HFF-Myc (cell line): ENCODE measurements at regions not wholly inside any gene's neighbourhood (a gene's known extent, or its start where the extent isn't known, plus 50 kb on each side); places are given as distances from the start of the nearest gene placed in this dataset.

ENCODE experiments used
- DNase-seq: peaks from one replicate; pipeline ENCODE4 v3.0.0-alpha.2; 2011; ENCODE audit warnings: low read depth; ENCODE audit errors: extremely low read depth
- H3K4me3 ChIP-seq: replicated peaks from 2 replicates; pipeline ENCODE4 v1.5.1; 2011; ENCODE audit warnings: low read depth, mild to moderate bottlenecking, control low read depth, low read length
- TF ChIP-seq, protein P1 (sequence below): IDR thresholded peaks from 2 replicates; pipeline ENCODE4 v1.5.1; 2012; ENCODE audit warnings: mild to moderate bottlenecking, low read depth, low read length, control low read depth; ENCODE audit errors: missing control alignments

DNA sequence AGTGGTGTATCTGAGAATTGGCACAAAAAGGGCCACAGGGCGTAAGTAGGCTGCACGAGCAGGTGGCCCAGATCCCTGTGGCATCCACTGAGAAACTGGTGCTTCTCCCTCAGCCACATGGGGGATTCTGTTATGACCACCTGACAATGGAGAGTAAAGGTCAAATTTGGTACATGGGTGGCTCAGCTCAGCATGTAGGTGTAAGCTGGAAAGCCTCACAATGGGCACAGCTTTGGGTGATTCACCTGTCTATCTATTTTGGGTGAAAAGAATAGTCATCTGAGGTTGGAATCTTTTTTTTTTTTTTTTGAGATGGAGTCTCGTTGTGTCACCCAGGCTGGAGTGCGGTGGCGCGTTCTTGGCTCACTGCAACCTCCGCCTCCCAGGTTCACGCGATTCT, 163.4 kb upstream of the TMEM260 start:
- TF ChIP-seq, protein P1, sequence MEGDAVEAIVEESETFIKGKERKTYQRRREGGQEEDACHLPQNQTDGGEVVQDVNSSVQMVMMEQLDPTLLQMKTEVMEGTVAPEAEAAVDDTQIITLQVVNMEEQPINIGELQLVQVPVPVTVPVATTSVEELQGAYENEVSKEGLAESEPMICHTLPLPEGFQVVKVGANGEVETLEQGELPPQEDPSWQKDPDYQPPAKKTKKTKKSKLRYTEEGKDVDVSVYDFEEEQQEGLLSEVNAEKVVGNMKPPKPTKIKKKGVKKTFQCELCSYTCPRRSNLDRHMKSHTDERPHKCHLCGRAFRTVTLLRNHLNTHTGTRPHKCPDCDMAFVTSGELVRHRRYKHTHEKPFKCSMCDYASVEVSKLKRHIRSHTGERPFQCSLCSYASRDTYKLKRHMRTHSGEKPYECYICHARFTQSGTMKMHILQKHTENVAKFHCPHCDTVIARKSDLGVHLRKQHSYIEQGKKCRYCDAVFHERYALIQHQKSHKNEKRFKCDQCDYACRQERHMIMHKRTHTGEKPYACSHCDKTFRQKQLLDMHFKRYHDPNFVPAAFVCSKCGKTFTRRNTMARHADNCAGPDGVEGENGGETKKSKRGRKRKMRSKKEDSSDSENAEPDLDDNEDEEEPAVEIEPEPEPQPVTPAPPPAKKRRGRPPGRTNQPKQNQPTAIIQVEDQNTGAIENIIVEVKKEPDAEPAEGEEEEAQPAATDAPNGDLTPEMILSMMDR: no peak
- no peak overlapping the region for H3K4me3 ChIP-seq
- no peak for DNase-seq

GRCh38 chr14:56417173-56417572, 162.4 kb upstream of the TMEM260 start:
- no peak for DNase-seq
- no peak overlapping the region for H3K4me3 ChIP-seq
- TF ChIP-seq, protein P1: no peak

- TF ChIP-seq, protein P1: no peak
- H3K4me3 ChIP-seq: no peak overlapping the region
- no peak for DNase-seq
Observed at GRCh38 chr14:56419750-56420149, 159.8 kb upstream of the TMEM260 start.

DNA sequence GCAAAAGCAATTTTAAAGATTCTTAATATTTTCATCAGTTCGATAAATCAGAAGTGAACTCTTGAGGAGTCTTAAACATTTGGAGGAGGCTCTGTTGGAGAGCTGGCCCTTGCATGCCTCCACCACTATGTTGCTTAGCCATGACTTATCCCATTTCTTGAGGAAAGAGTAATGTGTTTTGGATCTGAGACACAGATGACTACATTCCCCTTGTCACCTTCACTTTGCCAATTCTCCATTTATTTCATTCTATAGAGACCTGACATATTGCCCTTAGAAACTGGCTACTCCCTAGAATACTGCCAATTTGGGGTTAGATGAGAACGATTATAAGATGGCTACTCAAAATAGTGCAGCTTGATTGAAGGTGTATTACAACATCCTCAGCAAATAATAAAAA, 157.4 kb upstream of the TMEM260 start:
- TF ChIP-seq, protein P1: no peak
- no peak overlapping the region for H3K4me3 ChIP-seq
- no peak for DNase-seq

GRCh38 chr14:56422703-56423213, 156.8 kb upstream of the TMEM260 start:
- TF ChIP-seq, protein P1: peak; percentile 69
- DNase-seq: peak; percentile 27
- H3K4me3 ChIP-seq: no peak overlapping the region

GRCh38 chr14:56423544-56423943, 156.1 kb upstream of the TMEM260 start:
- peak; percentile 4 for DNase-seq
- H3K4me3 ChIP-seq: no peak overlapping the region
- TF ChIP-seq, protein P1: no peak

GRCh38 chr14:56431013-56431412, 148.6 kb upstream of the TMEM260 start:
- H3K4me3 ChIP-seq: no peak overlapping the region
- TF ChIP-seq, protein P1: no peak
- DNase-seq: no peak
